B cell (primary cell): ENCODE measurements at regions not wholly inside any gene's neighbourhood (a gene's known extent, or its start where the extent isn't known, plus 50 kb on each side); places are given as distances from the start of the nearest gene placed in this dataset.

Experiments used
- EZH2 ChIP-seq: IDR thresholded peaks from 2 replicates; pipeline ENCODE4 v1.6.1; 2012; ENCODE audit warnings: borderline replicate concordance, low read depth, mild to moderate bottlenecking, moderate library complexity, low read length; ENCODE audit not compliant: insufficient read depth, poor library complexity, severe bottlenecking
- TF ChIP-seq, protein P1 (sequence below): fragments of 200-600 bp; IDR thresholded peaks from one replicate; pipeline ENCODE4 v1.8.0; 2022; ENCODE audit warnings: antibody characterized with exemption, mild to moderate bottlenecking

DNA sequence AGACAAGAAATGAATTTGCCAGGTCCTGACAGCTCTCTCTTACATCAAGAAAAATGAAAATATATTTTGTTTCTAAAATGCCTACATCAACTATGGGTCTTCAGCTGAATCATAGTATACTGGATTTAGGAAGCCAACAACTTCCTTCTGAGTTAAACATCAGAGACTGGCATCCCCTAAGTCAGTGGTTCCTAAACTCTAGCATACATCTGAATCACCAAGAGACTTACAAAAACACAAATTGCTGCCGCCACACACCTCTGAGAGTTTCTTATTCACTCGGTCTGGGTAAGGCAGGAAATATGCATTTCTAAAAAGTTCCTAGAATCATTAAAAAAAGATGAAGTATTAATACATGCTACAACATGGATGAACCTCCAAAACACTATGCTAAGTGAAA lies 60.4 kb upstream of the TMEM252 start:
- TF ChIP-seq, protein P1, sequence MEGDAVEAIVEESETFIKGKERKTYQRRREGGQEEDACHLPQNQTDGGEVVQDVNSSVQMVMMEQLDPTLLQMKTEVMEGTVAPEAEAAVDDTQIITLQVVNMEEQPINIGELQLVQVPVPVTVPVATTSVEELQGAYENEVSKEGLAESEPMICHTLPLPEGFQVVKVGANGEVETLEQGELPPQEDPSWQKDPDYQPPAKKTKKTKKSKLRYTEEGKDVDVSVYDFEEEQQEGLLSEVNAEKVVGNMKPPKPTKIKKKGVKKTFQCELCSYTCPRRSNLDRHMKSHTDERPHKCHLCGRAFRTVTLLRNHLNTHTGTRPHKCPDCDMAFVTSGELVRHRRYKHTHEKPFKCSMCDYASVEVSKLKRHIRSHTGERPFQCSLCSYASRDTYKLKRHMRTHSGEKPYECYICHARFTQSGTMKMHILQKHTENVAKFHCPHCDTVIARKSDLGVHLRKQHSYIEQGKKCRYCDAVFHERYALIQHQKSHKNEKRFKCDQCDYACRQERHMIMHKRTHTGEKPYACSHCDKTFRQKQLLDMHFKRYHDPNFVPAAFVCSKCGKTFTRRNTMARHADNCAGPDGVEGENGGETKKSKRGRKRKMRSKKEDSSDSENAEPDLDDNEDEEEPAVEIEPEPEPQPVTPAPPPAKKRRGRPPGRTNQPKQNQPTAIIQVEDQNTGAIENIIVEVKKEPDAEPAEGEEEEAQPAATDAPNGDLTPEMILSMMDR = no peak
- no peak for TF ChIP-seq EZH2
